ENCODE measurements at regions not wholly inside any gene's neighbourhood (a gene's known extent, or its start where the extent isn't known, plus 50 kb on each side); places are given as distances from the start of the nearest gene placed in this dataset.
"Not testable (repeated sequence)": the region's sequence is repeated elsewhere in the genome, so short reads cannot be mapped to it uniquely, and the experiment has no call there.

DNA sequence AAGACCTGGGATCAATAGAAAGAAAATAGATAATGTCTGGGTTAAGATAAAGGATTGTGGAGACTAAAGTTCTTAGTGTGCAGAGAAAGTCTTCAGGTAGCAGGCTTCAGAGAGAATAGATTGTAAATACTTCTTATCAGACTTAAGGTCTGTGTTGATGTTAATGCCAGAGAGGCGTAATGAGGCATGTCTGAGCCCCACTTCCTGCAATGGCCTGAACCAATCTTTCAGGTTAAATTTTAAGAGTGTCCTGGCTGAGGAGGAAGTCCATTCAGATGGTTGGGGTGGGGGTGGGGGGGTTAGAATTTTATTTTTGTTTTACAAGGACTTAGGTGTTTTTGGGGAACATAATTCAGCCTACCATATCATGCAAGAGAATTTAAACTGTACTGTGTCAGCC is 129.5 kb downstream of the EVA1A start:
- ChIA-PET CTCF (no interaction called here), POLR2A (no interaction called here)
- ATAC-seq (no peak), DNase-seq (ENCODE audit: low read depth in 1 of 2, low spot score in 1 of 2) (no peak), FAIRE-seq (no peak)
- no peak for TF ChIP-seq POLR2AphosphoS2 (conservative IDR thresholded peaks at IDR 0.05; ENCODE audit: low read length)
- TF ChIP-seq, protein P1, sequence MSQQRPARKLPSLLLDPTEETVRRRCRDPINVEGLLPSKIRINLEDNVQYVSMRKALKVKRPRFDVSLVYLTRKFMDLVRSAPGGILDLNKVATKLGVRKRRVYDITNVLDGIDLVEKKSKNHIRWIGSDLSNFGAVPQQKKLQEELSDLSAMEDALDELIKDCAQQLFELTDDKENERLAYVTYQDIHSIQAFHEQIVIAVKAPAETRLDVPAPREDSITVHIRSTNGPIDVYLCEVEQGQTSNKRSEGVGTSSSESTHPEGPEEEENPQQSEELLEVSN (IDR thresholded peaks at IDR 0.05; ENCODE audit: borderline replicate concordance, low read depth), result no peak
- no peak for TF ChIP-seq FOSB (CRISPR knock-in tag; IDR thresholded peaks at IDR 0.05)
- TF ChIP-seq, protein P2, sequence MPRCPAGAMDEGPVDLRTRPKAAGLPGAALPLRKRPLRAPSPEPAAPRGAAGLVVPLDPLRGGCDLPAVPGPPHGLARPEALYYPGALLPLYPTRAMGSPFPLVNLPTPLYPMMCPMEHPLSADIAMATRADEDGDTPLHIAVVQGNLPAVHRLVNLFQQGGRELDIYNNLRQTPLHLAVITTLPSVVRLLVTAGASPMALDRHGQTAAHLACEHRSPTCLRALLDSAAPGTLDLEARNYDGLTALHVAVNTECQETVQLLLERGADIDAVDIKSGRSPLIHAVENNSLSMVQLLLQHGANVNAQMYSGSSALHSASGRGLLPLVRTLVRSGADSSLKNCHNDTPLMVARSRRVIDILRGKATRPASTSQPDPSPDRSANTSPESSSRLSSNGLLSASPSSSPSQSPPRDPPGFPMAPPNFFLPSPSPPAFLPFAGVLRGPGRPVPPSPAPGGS (IDR thresholded peaks at IDR 0.05), result no peak
- TF ChIP-seq CHD4 (IDR thresholded peaks at IDR 0.05; ENCODE audit: borderline replicate concordance), result no peak
- TF ChIP-seq ESRRA (IDR thresholded peaks at IDR 0.05; ENCODE audit: borderline replicate concordance, low read length), result no peak
- no peak for TF ChIP-seq CEBPB (IDR thresholded peaks at IDR 0.05)
- TF ChIP-seq ZNF302 (CRISPR knock-in tag; IDR thresholded peaks at IDR 0.05), result no peak
- no peak for TF ChIP-seq EHMT2 (IDR thresholded peaks at IDR 0.05; ENCODE audit: low read depth)
- TF ChIP-seq HDAC2 (IDR thresholded peaks at IDR 0.05), result no peak
- no peak for TF ChIP-seq KDM1A (IDR thresholded peaks at IDR 0.05; ENCODE audit: low read depth)
- TF ChIP-seq TP53 (CRISPR knock-in tag; IDR thresholded peaks at IDR 0.05), result no peak
- no peaks in the 10 kb centered on the region for H3K4me1 ChIP-seq
- H3K4me2 ChIP-seq, result no peak overlapping the region
- H3K9me3 ChIP-seq, result no peaks in the 10 kb centered on the region
- WGBS (ENCODE audit: missing lambda C conversion rate), result 66% methylated on average over 1 of the region's 1 CpG
- H3K27ac ChIP-seq, result no peak overlapping the region
- H3K4me3 ChIP-seq, result no peak overlapping the region

DNA sequence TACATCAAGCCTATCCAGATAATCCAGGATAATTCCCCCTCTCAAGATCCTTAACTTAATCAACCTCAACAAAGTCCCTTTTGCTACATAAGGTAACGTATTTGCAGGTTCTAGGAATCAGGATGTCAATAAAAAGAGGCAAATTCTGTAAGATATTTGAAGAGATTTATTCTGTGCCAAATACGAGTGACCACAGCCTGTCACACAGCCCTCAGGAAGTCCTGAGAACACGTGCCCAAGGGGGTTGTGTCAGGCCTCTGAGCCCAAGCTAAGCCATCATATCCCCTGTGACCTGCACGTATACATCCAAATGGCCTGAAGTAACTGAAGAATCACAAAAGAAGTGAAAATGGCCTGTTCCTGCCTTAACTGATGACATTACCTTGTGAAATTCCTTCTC is 130.3 kb downstream of the EVA1A start:
- DNase-seq (ENCODE audit: low read depth in 1 of 2, low spot score in 1 of 2); H3K9me3 ChIP-seq; FAIRE-seq; H3K4me3 ChIP-seq; H3K27ac ChIP-seq; H3K4me2 ChIP-seq; POLR2A ChIA-PET; ATAC-seq; H3K4me1 ChIP-seq: not testable (repeated sequence)
- CTCF ChIA-PET, result interaction anchor here (2.2 kb wide), 1 partner anchor 231 kb away, joined by 6 read pairs; the partner anchor contains the start of gene TACR1
- WGBS (ENCODE audit: missing lambda C conversion rate), result 26% methylated on average over 4 of the region's 4 CpGs

DNA sequence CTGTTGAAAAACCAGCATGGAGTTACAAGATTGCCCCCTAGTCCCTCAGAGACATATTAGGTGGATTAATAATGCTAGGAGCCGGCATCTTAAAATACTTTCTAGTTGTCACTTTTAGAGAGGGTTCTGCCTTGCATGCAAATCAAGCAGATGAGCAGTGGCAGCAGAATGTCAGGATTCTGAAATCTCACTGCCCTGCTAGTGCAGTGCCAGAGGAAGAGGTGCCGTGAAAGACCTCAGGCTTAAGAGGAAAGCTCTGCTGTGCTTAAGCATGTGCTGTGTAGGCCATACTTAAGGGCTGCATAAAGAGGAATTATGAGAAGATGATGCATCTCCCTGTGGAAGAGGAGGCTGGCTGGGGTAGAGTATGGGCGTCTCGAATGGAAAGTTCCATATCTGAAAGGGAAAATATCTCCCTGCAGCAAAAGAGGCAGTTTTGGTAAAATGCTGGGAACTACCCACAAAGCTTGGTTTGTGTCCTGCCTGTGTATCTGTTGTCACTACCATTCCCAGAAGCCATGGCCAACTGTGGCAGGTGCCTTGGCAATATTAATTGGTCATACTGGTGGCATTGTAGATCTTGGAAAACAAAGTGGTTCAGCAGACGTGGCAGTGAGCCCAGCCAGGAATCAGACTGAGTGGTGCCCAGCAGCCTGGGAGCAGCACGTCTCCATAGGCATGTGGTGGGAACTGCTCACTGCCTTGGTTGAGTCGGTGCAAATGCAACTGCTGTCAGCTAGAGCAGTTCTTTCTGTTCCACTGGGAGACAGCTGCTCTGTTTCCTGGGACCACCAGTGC is 131.9 kb downstream of the EVA1A start:
- Histone ChIP-seq H3K9me3 (no peaks in the 10 kb centered on the region), H3K4me3 (no peak overlapping the region), H3K4me2 (no peak overlapping the region), H3K4me1 (peaks cover 9% of the 10 kb centered on the region; the same call in 1 of the 3 replicates), H3K27ac (no peak overlapping the region)
- WGBS (ENCODE audit: missing lambda C conversion rate), result 28% methylated on average over 7 of the region's 7 CpGs
- no peak for ATAC-seq
- TF ChIP-seq GATA3 (IDR thresholded peaks at IDR 0.05; ENCODE audit: borderline replicate concordance), result no peak
- no peak for TF ChIP-seq TFCP2L1 (CRISPR knock-in tag; IDR thresholded peaks at IDR 0.05)
- no peak for TF ChIP-seq HOXA7 (CRISPR knock-in tag; IDR thresholded peaks at IDR 0.05)
- no peak for TF ChIP-seq KDM5A (IDR thresholded peaks at IDR 0.05)
- no peak for TF ChIP-seq EP300 (IDR thresholded peaks at IDR 0.05)
- TF ChIP-seq CHD4 (IDR thresholded peaks at IDR 0.05; ENCODE audit: borderline replicate concordance), result no peak
- TF ChIP-seq, protein P3, sequence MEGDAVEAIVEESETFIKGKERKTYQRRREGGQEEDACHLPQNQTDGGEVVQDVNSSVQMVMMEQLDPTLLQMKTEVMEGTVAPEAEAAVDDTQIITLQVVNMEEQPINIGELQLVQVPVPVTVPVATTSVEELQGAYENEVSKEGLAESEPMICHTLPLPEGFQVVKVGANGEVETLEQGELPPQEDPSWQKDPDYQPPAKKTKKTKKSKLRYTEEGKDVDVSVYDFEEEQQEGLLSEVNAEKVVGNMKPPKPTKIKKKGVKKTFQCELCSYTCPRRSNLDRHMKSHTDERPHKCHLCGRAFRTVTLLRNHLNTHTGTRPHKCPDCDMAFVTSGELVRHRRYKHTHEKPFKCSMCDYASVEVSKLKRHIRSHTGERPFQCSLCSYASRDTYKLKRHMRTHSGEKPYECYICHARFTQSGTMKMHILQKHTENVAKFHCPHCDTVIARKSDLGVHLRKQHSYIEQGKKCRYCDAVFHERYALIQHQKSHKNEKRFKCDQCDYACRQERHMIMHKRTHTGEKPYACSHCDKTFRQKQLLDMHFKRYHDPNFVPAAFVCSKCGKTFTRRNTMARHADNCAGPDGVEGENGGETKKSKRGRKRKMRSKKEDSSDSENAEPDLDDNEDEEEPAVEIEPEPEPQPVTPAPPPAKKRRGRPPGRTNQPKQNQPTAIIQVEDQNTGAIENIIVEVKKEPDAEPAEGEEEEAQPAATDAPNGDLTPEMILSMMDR (IDR thresholded peaks at IDR 0.05), result no peak
- TF ChIP-seq RARB (CRISPR knock-in tag; IDR thresholded peaks at IDR 0.05), result no peak
- no peak for TF ChIP-seq ZFP36 (IDR thresholded peaks at IDR 0.05; ENCODE audit: borderline replicate concordance, partially characterized antibody)
- no peak for TF ChIP-seq SREBF2 (IDR thresholded peaks at IDR 0.05)
- TF ChIP-seq, protein P4, sequence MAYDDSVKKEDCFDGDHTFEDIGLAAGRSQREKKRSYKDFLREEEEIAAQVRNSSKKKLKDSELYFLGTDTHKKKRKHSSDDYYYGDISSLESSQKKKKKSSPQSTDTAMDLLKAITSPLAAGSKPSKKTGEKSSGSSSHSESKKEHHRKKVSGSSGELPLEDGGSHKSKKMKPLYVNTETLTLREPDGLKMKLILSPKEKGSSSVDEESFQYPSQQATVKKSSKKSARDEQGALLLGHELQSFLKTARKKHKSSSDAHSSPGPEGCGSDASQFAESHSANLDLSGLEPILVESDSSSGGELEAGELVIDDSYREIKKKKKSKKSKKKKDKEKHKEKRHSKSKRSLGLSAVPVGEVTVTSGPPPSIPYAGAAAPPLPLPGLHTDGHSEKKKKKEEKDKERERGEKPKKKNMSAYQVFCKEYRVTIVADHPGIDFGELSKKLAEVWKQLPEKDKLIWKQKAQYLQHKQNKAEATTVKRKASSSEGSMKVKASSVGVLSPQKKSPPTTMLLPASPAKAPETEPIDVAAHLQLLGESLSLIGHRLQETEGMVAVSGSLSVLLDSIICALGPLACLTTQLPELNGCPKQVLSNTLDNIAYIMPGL (CRISPR knock-in tag; IDR thresholded peaks at IDR 0.05; ENCODE audit: borderline replicate concordance), result no peak
- TF ChIP-seq TP53 (CRISPR knock-in tag; IDR thresholded peaks at IDR 0.05), result no peak
- no peak for TF ChIP-seq CBX8 (IDR thresholded peaks at IDR 0.05)
- no peak for TF ChIP-seq MAFK (IDR thresholded peaks at IDR 0.05; ENCODE audit: partially characterized antibody)
- no peak for TF ChIP-seq NPAS2 (CRISPR knock-in tag; IDR thresholded peaks at IDR 0.05; ENCODE audit: borderline replicate concordance)
- TF ChIP-seq, protein P1 (IDR thresholded peaks at IDR 0.05; ENCODE audit: borderline replicate concordance, low read depth), result no peak
- TF ChIP-seq ZNF302 (CRISPR knock-in tag; IDR thresholded peaks at IDR 0.05), result no peak
- no peak for TF ChIP-seq RAD21 (conservative IDR thresholded peaks at IDR 0.05 in 1 of 2, IDR thresholded peaks at IDR 0.05 in 1 of 2)
- ChIA-PET POLR2A (no interaction called here), CTCF (interaction anchor here (0.8 to 2.2 kb wide), 4 partner anchors 38 to 509 kb away, joined by 3 to 6 read pairs (median 3); partner anchors contain the start of gene TACR1)
- no peak for FAIRE-seq
- no peak for DNase-seq (ENCODE audit: low read depth in 1 of 2, low spot score in 1 of 2)
